ENCODE measurements at regions not wholly inside any gene's neighbourhood (a gene's known extent, or its start where the extent isn't known, plus 50 kb on each side); places are given as distances from the start of the nearest gene placed in this dataset.

GRCh38 chr2:67286981-67287759 is 110.0 kb upstream of the ETAA1 start:
- Mint-ChIP-seq H3K27me3 (peaks cover 0 to 33% (median 22%) of the 10 kb centered on the region in 5 donors), H3K27ac (peak overlapping the region in 1 of 9 donors; percentile 12), H3K36me3 (no peaks in the 10 kb centered on the region), H3K4me3 (no peak overlapping the region), H3K4me1 (no peaks in the 10 kb centered on the region), H3K9me3 (peaks cover 0 to 3% (median 0%) of the 10 kb centered on the region in 11 donors)
- no peak for ATAC-seq
- DNase-seq, result no peak
- Histone ChIP-seq H3K27me3 (ENCODE audit: control insufficient read depth in 2 of 2, insufficient read depth in 2 of 2, low read length in 2 of 2) (peaks cover 0 to 3% of the 10 kb centered on the region in 2 donors), H3K36me3 (ENCODE audit: control insufficient read depth in 2 of 3, insufficient read depth in 3 of 3, low read length in 3 of 3) (no peaks in the 10 kb centered on the region), H3K4me1 (ENCODE audit: control insufficient read depth in 2 of 2, insufficient read depth in 2 of 2, low read length in 2 of 2) (no peaks in the 10 kb centered on the region), H3K9me3 (ENCODE audit: control insufficient read depth in 2 of 3, low read length in 3 of 3) (no peaks in the 10 kb centered on the region), H3K27ac (ENCODE audit: low read depth, low read length) (no peak overlapping the region), H3K4me3 (ENCODE audit: low read length) (no peak overlapping the region)
- ChIA-PET POLR2A (no interaction called here), CTCF (no interaction called here)
- intact Hi-C loops (cut with micrococcal nuclease), result no loop called here

DNA sequence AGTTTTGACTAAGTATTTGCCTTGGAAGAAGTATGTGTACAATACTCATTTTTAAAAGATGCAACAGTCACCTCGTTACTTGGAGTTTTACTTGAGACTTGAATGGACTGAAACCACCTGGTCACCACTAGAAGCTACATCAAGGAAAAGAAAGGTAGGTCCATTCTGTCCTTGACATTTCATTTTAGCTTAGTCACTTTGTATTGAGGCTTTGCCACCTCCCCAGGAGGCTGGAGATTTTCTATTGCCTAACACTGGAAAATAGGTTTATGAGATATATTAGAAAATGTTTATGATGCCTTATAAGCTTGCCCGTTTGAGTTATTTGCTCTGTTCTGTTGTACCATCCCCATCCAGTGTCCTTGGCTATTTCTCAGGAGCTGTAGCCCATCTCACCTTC is 107.9 kb upstream of the ETAA1 start:
- DNase-seq (no peak), ATAC-seq (no peak)
- peaks cover 0 to 30% (median 18%) of the 10 kb centered on the region in 5 donors for H3K27me3 Mint-ChIP-seq
- Histone ChIP-seq H3K9me3 (ENCODE audit: control insufficient read depth in 2 of 3, low read length in 3 of 3) (no peaks in the 10 kb centered on the region), H3K27ac (ENCODE audit: low read depth, low read length) (no peak overlapping the region), H3K36me3 (ENCODE audit: control insufficient read depth in 2 of 3, insufficient read depth in 3 of 3, low read length in 3 of 3) (no peaks in the 10 kb centered on the region), H3K4me3 (ENCODE audit: low read length) (no peak overlapping the region), H3K4me1 (ENCODE audit: control insufficient read depth in 2 of 2, insufficient read depth in 2 of 2, low read length in 2 of 2) (no peaks in the 10 kb centered on the region), H3K27me3 (ENCODE audit: control insufficient read depth in 2 of 2, insufficient read depth in 2 of 2, low read length in 2 of 2) (peaks cover 0 to 3% of the 10 kb centered on the region in 2 donors)
- no peak overlapping the region for H3K27ac Mint-ChIP-seq
- ChIA-PET CTCF (no interaction called here), POLR2A (no interaction called here)
- H3K4me3 Mint-ChIP-seq, result no peak overlapping the region
- no peaks in the 10 kb centered on the region for H3K4me1 Mint-ChIP-seq
- peaks cover 0 to 3% (median 0%) of the 10 kb centered on the region in 11 donors for H3K9me3 Mint-ChIP-seq
- H3K36me3 Mint-ChIP-seq, result no peaks in the 10 kb centered on the region
- intact Hi-C loops (cut with micrococcal nuclease), result no loop called here

- ChIA-PET POLR2A (no interaction called here), CTCF (no interaction called here)
- H3K9me3 Mint-ChIP-seq, result peaks cover 0 to 3% (median 0%) of the 10 kb centered on the region in 11 donors
- no peaks in the 10 kb centered on the region for H3K36me3 ChIP-seq (ENCODE audit: control insufficient read depth in 2 of 3, insufficient read depth in 3 of 3, low read length in 3 of 3)
- intact Hi-C loops (cut with micrococcal nuclease), result no loop called here
- peaks cover 0 to 3% of the 10 kb centered on the region in 2 donors for H3K27me3 ChIP-seq (ENCODE audit: control insufficient read depth in 2 of 2, insufficient read depth in 2 of 2, low read length in 2 of 2)
- no peak overlapping the region for H3K27ac Mint-ChIP-seq
- no peak for ATAC-seq
- no peak overlapping the region for H3K27ac ChIP-seq (ENCODE audit: low read depth, low read length)
- H3K4me3 Mint-ChIP-seq, result no peak overlapping the region
- no peaks in the 10 kb centered on the region for H3K9me3 ChIP-seq (ENCODE audit: control insufficient read depth in 2 of 3, low read length in 3 of 3)
- no peak for DNase-seq
- H3K4me3 ChIP-seq (ENCODE audit: low read length), result no peak overlapping the region
- peaks cover 0 to 28% (median 18%) of the 10 kb centered on the region in 5 donors for H3K27me3 Mint-ChIP-seq
- H3K4me1 ChIP-seq (ENCODE audit: control insufficient read depth in 2 of 2, insufficient read depth in 2 of 2, low read length in 2 of 2), result no peaks in the 10 kb centered on the region
- no peaks in the 10 kb centered on the region for H3K36me3 Mint-ChIP-seq
- no peaks in the 10 kb centered on the region for H3K4me1 Mint-ChIP-seq
Measured at GRCh38 chr2:67289921-67290371, 107.2 kb upstream of the ETAA1 start.

GRCh38 chr2:67290451-67291290 is 106.5 kb upstream of the ETAA1 start:
- intact Hi-C loops (cut with micrococcal nuclease), result no loop called here

DNA sequence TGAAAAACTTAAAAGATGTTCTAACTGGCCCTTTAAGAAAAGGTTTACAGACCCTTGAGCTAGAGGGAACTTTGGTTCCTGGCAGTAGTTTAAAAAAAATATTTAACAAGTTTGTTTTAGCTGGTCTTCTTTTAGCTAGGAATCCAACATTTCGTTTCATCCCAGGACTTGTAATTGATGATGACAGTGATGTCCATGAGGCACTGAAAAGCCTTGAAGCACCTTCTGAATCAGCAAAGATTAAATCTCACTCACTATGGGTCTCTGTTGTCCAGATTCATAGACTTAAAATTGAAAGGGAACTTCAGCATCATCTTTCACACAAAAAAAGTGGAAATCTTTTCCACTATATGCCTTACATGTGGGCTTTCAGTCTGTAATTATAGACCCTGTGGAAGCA is 102.9 kb upstream of the ETAA1 start:
- H3K9me3 Mint-ChIP-seq, result no peaks in the 10 kb centered on the region
- ATAC-seq (no peak), DNase-seq (no peak)
- intact Hi-C loops (cut with micrococcal nuclease), result no loop called here
- peaks cover 0 to 18% (median 5%) of the 10 kb centered on the region in 5 donors for H3K27me3 Mint-ChIP-seq
- H3K27me3 ChIP-seq (ENCODE audit: control insufficient read depth in 2 of 2, insufficient read depth in 2 of 2, low read length in 2 of 2), result no peaks in the 10 kb centered on the region
- no peak overlapping the region for H3K27ac ChIP-seq (ENCODE audit: low read depth, low read length)
- no peaks in the 10 kb centered on the region for H3K36me3 Mint-ChIP-seq
- H3K27ac Mint-ChIP-seq, result no peak overlapping the region
- no peak overlapping the region for H3K4me3 ChIP-seq (ENCODE audit: low read length)
- H3K36me3 ChIP-seq (ENCODE audit: control insufficient read depth in 2 of 3, insufficient read depth in 3 of 3, low read length in 3 of 3), result no peaks in the 10 kb centered on the region
- no peaks in the 10 kb centered on the region for H3K4me1 Mint-ChIP-seq
- ChIA-PET CTCF (no interaction called here), POLR2A (no interaction called here)
- no peaks in the 10 kb centered on the region for H3K4me1 ChIP-seq (ENCODE audit: control insufficient read depth in 2 of 2, insufficient read depth in 2 of 2, low read length in 2 of 2)
- no peaks in the 10 kb centered on the region for H3K9me3 ChIP-seq (ENCODE audit: control insufficient read depth in 2 of 3, low read length in 3 of 3)
- no peak overlapping the region for H3K4me3 Mint-ChIP-seq

More at GRCh38 chr2:67290451-67291290, 106.5 kb upstream of the ETAA1 start:
- H3K36me3 ChIP-seq (ENCODE audit: control insufficient read depth in 2 of 3, insufficient read depth in 3 of 3, low read length in 3 of 3), result no peaks in the 10 kb centered on the region
- CTCF ChIA-PET, result interaction anchor here (0.8 kb wide), 1 partner anchor 8 kb away, joined by 3 read pairs; no protein-coding TSS in a partner anchor
- H3K4me3 ChIP-seq (ENCODE audit: low read length), result no peak overlapping the region
- POLR2A ChIA-PET, result no interaction called here
- peaks cover 0 to 3% of the 10 kb centered on the region in 2 donors for H3K27me3 ChIP-seq (ENCODE audit: control insufficient read depth in 2 of 2, insufficient read depth in 2 of 2, low read length in 2 of 2)
- ATAC-seq (no peak), DNase-seq (no peak)
- no peaks in the 10 kb centered on the region for H3K4me1 ChIP-seq (ENCODE audit: control insufficient read depth in 2 of 2, insufficient read depth in 2 of 2, low read length in 2 of 2)
- no peaks in the 10 kb centered on the region for H3K9me3 ChIP-seq (ENCODE audit: control insufficient read depth in 2 of 3, low read length in 3 of 3)
- Mint-ChIP-seq H3K4me3 (no peak overlapping the region), H3K27me3 (peaks cover 0 to 23% (median 12%) of the 10 kb centered on the region in 5 donors), H3K4me1 (no peaks in the 10 kb centered on the region), H3K36me3 (no peaks in the 10 kb centered on the region), H3K27ac (no peak overlapping the region), H3K9me3 (no peaks in the 10 kb centered on the region)
- H3K27ac ChIP-seq (ENCODE audit: low read depth, low read length), result no peak overlapping the region

GRCh38 chr2:67295406-67295805 is 101.7 kb upstream of the ETAA1 start:
- intact Hi-C loops (cut with micrococcal nuclease), result no loop called here
- Mint-ChIP-seq H3K36me3 (no peaks in the 10 kb centered on the region), H3K27me3 (peaks cover 0 to 14% (median 5%) of the 10 kb centered on the region in 5 donors), H3K27ac (no peak overlapping the region), H3K4me3 (no peak overlapping the region), H3K4me1 (no peaks in the 10 kb centered on the region), H3K9me3 (peaks cover 0 to 4% (median 0%) of the 10 kb centered on the region in 11 donors)
- ATAC-seq, result no peak
- Histone ChIP-seq H3K4me1 (ENCODE audit: control insufficient read depth in 2 of 2, insufficient read depth in 2 of 2, low read length in 2 of 2) (no peaks in the 10 kb centered on the region), H3K27ac (ENCODE audit: low read depth, low read length) (no peak overlapping the region), H3K4me3 (ENCODE audit: low read length) (no peak overlapping the region), H3K27me3 (ENCODE audit: control insufficient read depth in 2 of 2, insufficient read depth in 2 of 2, low read length in 2 of 2) (no peaks in the 10 kb centered on the region), H3K36me3 (ENCODE audit: control insufficient read depth in 2 of 3, insufficient read depth in 3 of 3, low read length in 3 of 3) (no peaks in the 10 kb centered on the region), H3K9me3 (ENCODE audit: control insufficient read depth in 2 of 3, low read length in 3 of 3) (no peaks in the 10 kb centered on the region)
- CTCF ChIA-PET, result no interaction called here
- DNase-seq, result no peak
- POLR2A ChIA-PET, result no interaction called here
